Smooth muscle cell (in vitro differentiated cells): ENCODE measurements at regions not wholly inside any gene's neighbourhood (a gene's known extent, or its start where the extent isn't known, plus 50 kb on each side); places are given as distances from the start of the nearest gene placed in this dataset.
"Not testable (repeated sequence)": the region's sequence is repeated elsewhere in the genome, so short reads cannot be mapped to it uniquely, and the experiment has no call there.

ENCODE experiments used
- DNase-seq: peaks from one replicate; lab custom pipeline; 2025; ENCODE audit not compliant: unreplicated experiment; lab: John Stamatoyannopoulos, UW
- H2AFZ ChIP-seq: fragments of 200-600 bp; sonication (generic); 2 replicates; pipeline ENCODE4 v1.6.0; 2016; ENCODE audit warnings: antibody characterized with exemption, low read depth, mild to moderate bottlenecking
- H3F3A ChIP-seq: fragments of 200-600 bp; sonication (generic); 2 replicates; pipeline ENCODE4 v1.6.0; 2017; ENCODE audit warnings: antibody characterized with exemption, low read depth
- H3K27ac ChIP-seq: fragments of 200-600 bp; sonication (generic); 2 replicates; pipeline ENCODE4 v1.5.1; 2016; ENCODE audit warnings: low read depth, mild to moderate bottlenecking
- H3K27me3 ChIP-seq: fragments of 200-600 bp; sonication (generic); 2 replicates; pipeline ENCODE4 v1.6.1; 2016; ENCODE audit warnings: low read depth, mild to moderate bottlenecking
- H3K36me3 ChIP-seq: fragments of 200-600 bp; sonication (generic); 2 replicates; pipeline ENCODE4 v1.5.1; 2016; ENCODE audit warnings: low read depth
- H3K4me1 ChIP-seq: fragments of 200-600 bp; sonication (generic); 2 replicates; pipeline ENCODE4 v1.5.1; 2016; ENCODE audit warnings: low read depth
- H3K4me2 ChIP-seq: fragments of 200-600 bp; sonication (generic); 2 replicates; pipeline ENCODE4 v1.6.0; 2016; ENCODE audit warnings: mild to moderate bottlenecking
- H3K4me3 ChIP-seq: fragments of 200-600 bp; sonication (generic); 2 replicates; pipeline ENCODE4 v1.5.1; 2016; ENCODE audit warnings: mild to moderate bottlenecking
- H3K79me2 ChIP-seq: fragments of 200-600 bp; sonication (generic); 2 replicates; pipeline ENCODE4 v1.6.0; 2016; ENCODE audit warnings: low read depth, mild to moderate bottlenecking
- H3K9ac ChIP-seq: fragments of 200-600 bp; sonication (generic); 2 replicates; pipeline ENCODE4 v1.6.0; 2016; ENCODE audit warnings: low read depth
- H3K9me3 ChIP-seq: fragments of 200-600 bp; sonication (generic); replicated peaks from 2 replicates; pipeline ENCODE4 v1.5.1; 2016; ENCODE audit warnings: low read depth
- H4K20me1 ChIP-seq: fragments of 200-600 bp; sonication (generic); 2 replicates; pipeline ENCODE4 v1.6.0; 2016; ENCODE audit warnings: low read depth
- whole genome bisulfite sequencing: methylation state at CpG from one replicate; pipeline ENCODE4 v1.1.7; 2016; ENCODE audit warnings: low lambda C conversion rate; 5-methylcytosine and 5-hydroxymethylcytosine counted together
- TF ChIP-seq, protein P1 (sequence below): fragments of 200-600 bp; sonication (generic); IDR thresholded peaks from 2 replicates; pipeline ENCODE4 v1.5.1; 2017; ENCODE audit warnings: borderline replicate concordance, mild to moderate bottlenecking, antibody characterized with exemption; ENCODE audit not compliant: insufficient read depth, poor library complexity, severe bottlenecking

DNA sequence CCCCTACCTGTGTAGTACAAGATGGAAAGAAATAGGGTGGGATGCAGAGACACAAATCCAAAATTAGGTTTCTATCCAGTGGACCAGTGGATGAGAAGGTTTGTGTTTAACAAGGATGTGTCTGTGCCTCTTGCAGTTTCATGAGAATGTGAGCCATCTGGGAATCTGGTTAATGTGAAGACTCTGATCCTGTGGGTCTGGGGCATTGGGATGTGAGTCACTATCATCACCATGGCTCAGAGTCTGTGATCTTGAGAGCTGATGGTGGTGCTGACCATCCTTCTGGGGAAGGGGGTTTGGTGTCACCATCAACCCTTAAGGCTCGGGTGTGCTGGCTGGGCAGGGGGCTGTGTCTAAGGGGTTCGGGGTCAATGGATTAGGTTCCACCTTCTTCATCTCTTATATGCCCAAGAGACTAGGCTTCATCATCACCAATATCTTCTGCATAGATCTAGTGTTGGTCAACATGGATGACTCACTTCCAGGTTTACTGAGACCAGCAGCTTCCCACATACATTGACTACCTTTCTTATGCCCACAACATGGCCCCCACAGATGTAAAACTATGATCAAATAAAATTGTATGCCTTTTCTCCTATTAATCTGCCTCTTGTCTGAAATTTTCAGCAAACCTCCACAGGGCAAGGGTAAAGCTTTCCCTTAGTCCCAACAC lies 65.7 kb upstream of the MID1 start:
- Histone ChIP-seq H3K9me3 (no peaks in the 10 kb centered on the region), H3K9ac (no peak overlapping the region), H3K4me3 (no peak overlapping the region), H3K27ac (no peak overlapping the region), H3F3A (no peaks in the 10 kb centered on the region), H4K20me1 (no peaks in the 10 kb centered on the region), H3K79me2 (no peaks in the 10 kb centered on the region), H3K4me1 (no peaks in the 10 kb centered on the region), H3K27me3 (no peaks in the 10 kb centered on the region), H2AFZ (no peak overlapping the region), H3K4me2 (no peak overlapping the region), H3K36me3 (no peaks in the 10 kb centered on the region)
- 90% methylated on average over 2 of the region's 2 CpGs for WGBS
- DNase-seq, result no peak
- TF ChIP-seq, protein P1, sequence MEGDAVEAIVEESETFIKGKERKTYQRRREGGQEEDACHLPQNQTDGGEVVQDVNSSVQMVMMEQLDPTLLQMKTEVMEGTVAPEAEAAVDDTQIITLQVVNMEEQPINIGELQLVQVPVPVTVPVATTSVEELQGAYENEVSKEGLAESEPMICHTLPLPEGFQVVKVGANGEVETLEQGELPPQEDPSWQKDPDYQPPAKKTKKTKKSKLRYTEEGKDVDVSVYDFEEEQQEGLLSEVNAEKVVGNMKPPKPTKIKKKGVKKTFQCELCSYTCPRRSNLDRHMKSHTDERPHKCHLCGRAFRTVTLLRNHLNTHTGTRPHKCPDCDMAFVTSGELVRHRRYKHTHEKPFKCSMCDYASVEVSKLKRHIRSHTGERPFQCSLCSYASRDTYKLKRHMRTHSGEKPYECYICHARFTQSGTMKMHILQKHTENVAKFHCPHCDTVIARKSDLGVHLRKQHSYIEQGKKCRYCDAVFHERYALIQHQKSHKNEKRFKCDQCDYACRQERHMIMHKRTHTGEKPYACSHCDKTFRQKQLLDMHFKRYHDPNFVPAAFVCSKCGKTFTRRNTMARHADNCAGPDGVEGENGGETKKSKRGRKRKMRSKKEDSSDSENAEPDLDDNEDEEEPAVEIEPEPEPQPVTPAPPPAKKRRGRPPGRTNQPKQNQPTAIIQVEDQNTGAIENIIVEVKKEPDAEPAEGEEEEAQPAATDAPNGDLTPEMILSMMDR, result no peak

DNA sequence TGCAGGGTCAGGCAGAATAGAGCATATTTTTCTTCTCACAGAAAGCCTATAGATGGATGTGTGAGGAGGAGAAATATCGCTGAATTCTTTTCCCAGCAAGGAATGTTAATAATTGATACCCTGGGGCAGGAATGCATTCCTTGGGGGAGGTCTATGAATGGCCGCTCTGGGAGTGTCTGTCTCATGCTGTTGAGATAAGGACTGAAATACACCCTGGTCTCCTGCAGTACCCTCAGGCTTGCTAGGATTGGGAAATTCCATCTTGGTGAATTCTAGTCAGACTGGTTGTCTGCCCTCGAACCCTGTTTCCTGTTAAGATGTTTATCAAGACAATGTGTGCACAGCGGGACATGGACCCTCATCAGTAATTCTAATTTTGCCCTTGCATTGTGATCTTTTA lies 71.4 kb upstream of the MID1 start:
- H3F3A ChIP-seq, H3K79me2 ChIP-seq, H4K20me1 ChIP-seq, H3K4me2 ChIP-seq, H3K36me3 ChIP-seq, DNase-seq, H3K27me3 ChIP-seq, H3K4me3 ChIP-seq, H3K9ac ChIP-seq, H3K4me1 ChIP-seq, H3K27ac ChIP-seq, H3K9me3 ChIP-seq, H2AFZ ChIP-seq: not testable (repeated sequence)
- 68% methylated on average over 4 of the region's 4 CpGs for WGBS

- no peaks in the 10 kb centered on the region for H3F3A ChIP-seq
- no peak overlapping the region for H2AFZ ChIP-seq
- no peaks in the 10 kb centered on the region for H3K9me3 ChIP-seq
- TF ChIP-seq, protein P1, result no peak
- H3K4me2 ChIP-seq, result no peak overlapping the region
- no peak overlapping the region for H3K9ac ChIP-seq
- H3K27ac ChIP-seq, result no peak overlapping the region
- H4K20me1 ChIP-seq, result no peaks in the 10 kb centered on the region
- no peak for DNase-seq
- 43% methylated on average over 7 of the region's 7 CpGs for WGBS
- H3K27me3 ChIP-seq, result no peaks in the 10 kb centered on the region
- no peaks in the 10 kb centered on the region for H3K4me1 ChIP-seq
- no peaks in the 10 kb centered on the region for H3K36me3 ChIP-seq
- H3K79me2 ChIP-seq, result no peaks in the 10 kb centered on the region
- no peak overlapping the region for H3K4me3 ChIP-seq
Observed at GRCh38 chrX:10697616-10698317, 77.4 kb upstream of the MID1 start.

GRCh38 chrX:10698318-10698640 lies 77.9 kb upstream of the MID1 start:
- Histone ChIP-seq H3F3A (no peaks in the 10 kb centered on the region), H3K9me3 (no peaks in the 10 kb centered on the region), H3K36me3 (no peaks in the 10 kb centered on the region), H3K79me2 (no peaks in the 10 kb centered on the region), H3K4me1 (no peaks in the 10 kb centered on the region), H4K20me1 (no peaks in the 10 kb centered on the region), H3K27me3 (no peaks in the 10 kb centered on the region), H3K9ac (no peak overlapping the region), H3K4me2 (no peak overlapping the region), H3K4me3 (no peak overlapping the region), H3K27ac (no peak overlapping the region), H2AFZ (no peak overlapping the region)
- TF ChIP-seq, protein P1, result no peak
- DNase-seq, result no peak
- 59% methylated on average over 1 of the region's 1 CpG for WGBS
